ENCODE measurements at regions not wholly inside any gene's neighbourhood (a gene's known extent, or its start where the extent isn't known, plus 50 kb on each side); places are given as distances from the start of the nearest gene placed in this dataset.

DNA sequence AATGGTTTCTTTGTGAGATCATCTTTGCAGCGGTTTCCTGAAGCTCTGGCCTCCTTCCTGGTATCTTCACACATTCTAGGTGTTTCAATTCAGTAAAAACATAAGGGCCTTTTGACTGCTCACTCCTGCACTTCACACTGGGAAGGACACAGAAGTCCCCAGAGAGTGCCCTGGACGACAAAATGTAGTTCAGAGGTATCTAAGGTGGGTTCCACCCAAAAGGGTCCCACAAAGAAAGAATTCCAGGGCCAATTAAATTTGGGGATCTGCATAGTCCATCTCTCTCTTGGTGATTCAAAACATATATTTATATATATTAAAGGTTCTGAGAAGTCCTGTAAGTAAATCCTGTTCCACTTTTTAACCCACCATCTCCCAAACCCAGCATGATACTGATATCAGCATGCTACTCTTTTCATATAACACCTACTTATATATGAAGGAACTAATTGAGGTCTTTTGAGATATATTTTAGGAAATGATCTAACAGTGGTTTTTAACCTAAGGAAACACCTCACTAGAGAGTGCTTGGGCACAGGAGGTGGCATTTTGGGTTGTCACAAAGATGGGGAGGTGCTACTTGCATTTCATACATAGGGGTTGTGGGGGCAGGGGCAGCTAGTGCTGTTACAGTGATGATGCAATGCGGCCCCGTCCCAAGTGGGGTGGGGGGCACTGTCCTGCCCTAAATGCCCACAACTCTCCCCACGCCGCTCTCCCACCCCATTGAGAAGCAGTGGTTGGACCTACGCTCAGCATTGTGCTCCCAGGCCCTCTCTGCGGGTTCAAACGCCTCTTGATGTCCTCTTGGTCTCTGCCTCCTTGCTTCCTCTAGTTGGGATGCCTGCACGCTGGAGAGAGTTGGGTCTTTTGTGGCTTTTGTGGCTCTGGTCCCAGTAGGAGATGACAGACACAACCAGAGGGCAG, 109.4 kb downstream of the ARF6 start:
- CTCF ChIA-PET = interaction anchor here (0.5 to 4.6 kb wide), 16 partner anchors 8 to 139 kb away, joined by 3 to 27 read pairs (median 4); no protein-coding TSS in a partner anchor
- Mint-ChIP-seq H3K9me3 (no peaks in the 10 kb centered on the region), H3K4me1 (ENCODE audit: low read depth) (peaks cover 42% of the 10 kb centered on the region), H3K27me3 (ENCODE audit: low read depth) (no peaks in the 10 kb centered on the region), H3K27ac (peak overlapping the region; percentile 98), H3K36me3 (ENCODE audit: low read depth) (no peaks in the 10 kb centered on the region), H3K4me3 (peak overlapping the region; percentile 92)
- DNase-seq = peak; percentile 92
- intact Hi-C loops (cut with micrococcal nuclease) = loop anchor here (1.0 to 5.0 kb wide), 23 partner anchors 18 to 1650 kb away; partner anchors contain the start of genes DMAC2L, FRMD6, L2HGDH and MGAT2

DNA sequence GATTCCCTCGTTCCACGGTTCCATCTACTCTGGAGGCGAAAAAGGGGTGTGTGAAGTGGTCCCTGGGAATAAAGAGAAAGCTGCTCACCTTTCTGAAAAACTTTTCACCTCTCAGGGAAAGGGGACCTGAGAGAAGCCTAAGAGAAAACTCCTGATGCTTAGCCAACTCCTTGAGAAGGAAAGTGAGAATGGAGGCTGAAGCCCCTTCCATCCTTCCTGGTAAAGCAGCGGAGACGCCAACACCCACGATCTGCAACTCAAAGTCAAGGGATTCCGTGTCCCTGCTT, 110.0 kb downstream of the ARF6 start:
- no peaks in the 10 kb centered on the region for H3K9me3 Mint-ChIP-seq
- peak overlapping the region; percentile 98 for H3K27ac Mint-ChIP-seq
- no peaks in the 10 kb centered on the region for H3K27me3 Mint-ChIP-seq (ENCODE audit: low read depth)
- no peak for DNase-seq
- CTCF ChIA-PET = interaction anchor here (0.6 to 4.6 kb wide), 7 partner anchors 27 to 139 kb away, joined by 3 to 27 read pairs (median 4); no protein-coding TSS in a partner anchor
- intact Hi-C loops (cut with micrococcal nuclease) = loop anchor here (1.0 to 5.0 kb wide), 15 partner anchors 18 to 1649 kb away; partner anchors contain the start of genes FRMD6, MGAT2 and RPL36AL
- H3K36me3 Mint-ChIP-seq (ENCODE audit: low read depth) = no peaks in the 10 kb centered on the region
- peak overlapping the region; percentile 92 for H3K4me3 Mint-ChIP-seq
- H3K4me1 Mint-ChIP-seq (ENCODE audit: low read depth) = peaks cover 42% of the 10 kb centered on the region

DNA sequence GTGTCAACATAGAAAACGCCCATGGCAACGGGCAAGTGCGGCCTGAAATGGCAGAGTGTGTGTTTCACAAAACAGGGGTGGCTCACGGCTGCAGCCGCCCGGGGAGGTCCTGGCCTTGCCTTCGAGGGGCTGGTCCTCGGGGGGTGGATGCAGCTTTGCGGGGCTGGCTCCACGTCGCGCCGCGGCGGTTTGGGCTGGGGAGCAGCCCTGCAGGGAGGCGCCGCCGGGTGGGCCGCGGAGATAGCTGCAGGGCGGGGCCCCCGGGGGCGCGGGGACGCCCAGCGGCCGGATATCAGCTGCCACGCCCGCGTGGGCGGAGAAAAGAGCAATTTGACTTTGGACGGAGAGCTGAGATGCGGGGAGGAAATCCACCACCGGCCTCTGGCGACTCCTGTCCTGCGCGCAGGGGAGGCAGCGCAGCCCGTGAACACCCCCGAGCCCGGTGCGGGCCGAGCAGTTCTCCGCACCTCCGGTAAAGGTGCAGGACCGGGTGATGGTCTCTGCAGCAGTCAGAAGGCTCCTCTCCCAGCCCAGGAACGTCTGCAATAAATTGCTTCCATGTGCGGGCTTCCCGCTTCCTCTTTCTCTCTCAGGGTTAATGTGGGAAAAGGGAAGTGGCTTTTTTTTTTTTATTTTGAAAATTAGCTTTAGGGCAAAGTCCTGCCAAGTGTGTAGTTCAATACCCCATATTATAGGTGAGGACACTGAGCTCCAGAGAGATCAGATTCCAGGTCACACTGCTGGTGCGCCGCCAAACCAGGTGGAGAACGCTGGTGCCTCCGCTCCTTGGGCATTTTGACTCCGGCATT, 110.5 kb downstream of the ARF6 start:
- peaks cover 42% of the 10 kb centered on the region for H3K4me1 Mint-ChIP-seq (ENCODE audit: low read depth)
- no peaks in the 10 kb centered on the region for H3K27me3 Mint-ChIP-seq (ENCODE audit: low read depth)
- H3K36me3 Mint-ChIP-seq (ENCODE audit: low read depth) = no peaks in the 10 kb centered on the region
- CTCF ChIA-PET = interaction anchor here (0.6 to 3.9 kb wide), 11 partner anchors 27 to 141 kb away, joined by 3 to 12 read pairs (median 4); no protein-coding TSS in a partner anchor
- H3K9me3 Mint-ChIP-seq = no peaks in the 10 kb centered on the region
- intact Hi-C loops (cut with micrococcal nuclease) = loop anchor here (2.0 to 5.0 kb wide), 4 partner anchors 93 to 1649 kb away; partner anchors contain the start of genes FRMD6, MGAT2 and RPL36AL
- peak overlapping the region; percentile 98 for H3K27ac Mint-ChIP-seq
- peak overlapping the region; percentile 92 for H3K4me3 Mint-ChIP-seq
- peak; percentile 86 for DNase-seq

DNA sequence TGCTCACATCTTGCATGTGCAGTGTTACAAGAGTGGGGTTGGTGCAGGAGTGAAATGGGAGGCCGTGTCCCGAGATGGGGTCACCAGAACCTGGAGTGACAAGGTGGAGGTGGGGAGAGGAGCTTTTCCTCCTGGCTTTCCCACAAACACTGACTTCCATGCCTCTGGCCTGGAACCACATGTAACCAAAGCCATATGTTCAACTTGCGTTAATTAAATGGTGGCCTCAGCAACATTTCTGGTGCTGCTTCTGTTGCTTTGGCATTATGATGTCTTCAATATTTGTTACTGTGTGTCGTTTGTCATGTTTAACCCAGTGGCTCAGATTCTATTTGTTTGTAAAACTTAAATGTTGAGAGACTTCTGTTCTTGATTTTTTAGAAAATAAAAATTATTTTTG, 110.2 kb downstream of the VCPKMT start:
- no peak for DNase-seq
- Mint-ChIP-seq H3K4me1 (ENCODE audit: low read depth) (peaks cover 18% of the 10 kb centered on the region), H3K27me3 (ENCODE audit: low read depth) (no peaks in the 10 kb centered on the region), H3K4me3 (no peak overlapping the region), H3K27ac (no peak overlapping the region), H3K36me3 (ENCODE audit: low read depth) (peaks cover 2% of the 10 kb centered on the region), H3K9me3 (no peaks in the 10 kb centered on the region)
- CTCF ChIA-PET = no interaction called here
- intact Hi-C loops (cut with micrococcal nuclease) = no loop called here

DNA sequence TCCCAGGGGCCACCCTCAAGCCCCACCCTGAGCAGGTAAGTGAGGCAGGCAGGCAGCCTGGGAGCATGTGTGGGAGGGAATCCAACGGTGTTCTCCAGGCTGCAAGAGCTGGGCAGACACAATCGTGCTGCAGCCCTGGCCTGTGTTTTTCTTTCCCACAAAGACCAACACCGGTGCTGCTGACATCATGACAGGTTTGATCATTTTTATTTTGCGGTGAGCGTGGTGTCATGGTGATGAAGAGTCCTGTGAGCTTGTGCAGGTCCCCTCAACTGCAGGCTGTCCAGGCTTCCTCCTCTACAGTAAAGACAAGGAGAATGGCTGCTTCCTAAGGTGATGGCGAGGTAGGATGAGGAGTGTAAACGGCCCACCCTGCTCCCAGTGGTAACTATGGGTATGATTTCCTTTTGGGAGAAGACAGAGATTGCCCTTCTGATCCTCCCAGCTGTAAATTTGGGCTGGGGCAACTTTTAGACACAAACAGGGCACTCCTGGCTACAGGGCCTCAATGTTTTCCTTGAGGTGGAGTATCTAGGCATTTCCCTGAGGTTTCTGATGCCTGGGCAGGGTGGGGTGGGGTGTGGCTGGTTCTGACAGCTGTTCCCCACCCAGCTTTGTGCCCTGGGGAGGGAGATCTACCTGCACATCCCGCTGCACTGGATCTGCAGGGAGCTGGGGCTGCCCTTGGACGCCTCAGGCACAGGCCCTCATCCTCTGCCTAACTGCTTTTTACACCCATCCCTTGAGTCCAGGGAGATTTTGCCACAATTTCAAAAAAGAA, 109.1 kb downstream of the VCPKMT start:
- CTCF ChIA-PET = interaction anchor here (0.8 to 1.3 kb wide), 2 partner anchors 31 to 829 kb away, joined by 4 to 8 read pairs; no protein-coding TSS in a partner anchor
- H3K9me3 Mint-ChIP-seq = no peaks in the 10 kb centered on the region
- H3K4me1 Mint-ChIP-seq (ENCODE audit: low read depth) = peaks cover 11% of the 10 kb centered on the region
- DNase-seq = no peak
- H3K27ac Mint-ChIP-seq = no peak overlapping the region
- H3K36me3 Mint-ChIP-seq (ENCODE audit: low read depth) = peaks cover 2% of the 10 kb centered on the region
- H3K27me3 Mint-ChIP-seq (ENCODE audit: low read depth) = no peaks in the 10 kb centered on the region
- H3K4me3 Mint-ChIP-seq = no peak overlapping the region
- intact Hi-C loops (cut with micrococcal nuclease) = no loop called here

DNA sequence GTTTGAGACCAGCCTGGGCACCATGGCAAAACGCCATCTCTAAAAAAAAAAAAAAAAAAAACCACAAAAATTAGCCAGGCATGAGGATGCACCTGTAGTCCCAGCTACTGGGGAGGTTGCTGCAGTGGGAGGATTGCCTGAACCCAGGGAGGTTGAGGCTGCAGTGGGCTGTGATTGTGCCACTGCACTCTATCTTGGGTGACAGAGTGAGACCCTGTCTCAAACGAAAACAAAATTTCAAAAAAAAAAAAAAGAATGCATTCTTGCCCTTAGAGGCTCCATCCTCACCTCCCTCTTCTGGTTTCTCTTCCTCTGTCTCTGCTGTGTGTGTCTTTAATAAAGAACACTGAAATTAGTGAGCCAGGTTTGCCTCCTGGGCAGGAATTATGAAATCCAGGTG, 107.8 kb downstream of the VCPKMT start:
- no peak overlapping the region for H3K4me3 Mint-ChIP-seq
- CTCF ChIA-PET = no interaction called here
- peaks cover 2% of the 10 kb centered on the region for H3K36me3 Mint-ChIP-seq (ENCODE audit: low read depth)
- H3K27me3 Mint-ChIP-seq (ENCODE audit: low read depth) = no peaks in the 10 kb centered on the region
- no peaks in the 10 kb centered on the region for H3K9me3 Mint-ChIP-seq
- peaks cover 14% of the 10 kb centered on the region for H3K4me1 Mint-ChIP-seq (ENCODE audit: low read depth)
- no peak for DNase-seq
- no peak overlapping the region for H3K27ac Mint-ChIP-seq
- intact Hi-C loops (cut with micrococcal nuclease) = no loop called here

DNA sequence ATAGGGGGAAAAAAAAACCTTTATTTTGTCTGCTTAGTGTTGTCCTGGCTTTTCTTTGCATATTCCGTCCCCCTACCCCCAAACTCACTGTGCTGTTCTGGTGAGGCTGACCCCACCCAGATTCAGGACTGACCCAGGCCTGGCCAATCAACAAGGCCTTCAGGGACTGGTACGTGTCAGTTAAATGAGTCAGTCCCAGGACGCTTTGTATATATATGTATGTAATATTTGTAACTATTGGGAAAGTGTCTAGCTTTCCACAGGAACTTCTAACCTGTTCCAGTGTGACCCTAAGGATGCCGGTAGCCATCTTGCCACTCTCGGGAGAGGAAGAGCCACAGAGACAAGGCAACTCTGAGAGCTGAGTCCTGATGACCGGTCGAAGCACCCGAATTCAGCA, 107.4 kb downstream of the VCPKMT start:
- Mint-ChIP-seq H3K36me3 (ENCODE audit: low read depth) (peaks cover 2% of the 10 kb centered on the region), H3K27ac (no peak overlapping the region), H3K9me3 (no peaks in the 10 kb centered on the region), H3K4me3 (no peak overlapping the region), H3K4me1 (ENCODE audit: low read depth) (peaks cover 13% of the 10 kb centered on the region), H3K27me3 (ENCODE audit: low read depth) (no peaks in the 10 kb centered on the region)
- intact Hi-C loops (cut with micrococcal nuclease) = no loop called here
- CTCF ChIA-PET = no interaction called here
- no peak for DNase-seq

DNA sequence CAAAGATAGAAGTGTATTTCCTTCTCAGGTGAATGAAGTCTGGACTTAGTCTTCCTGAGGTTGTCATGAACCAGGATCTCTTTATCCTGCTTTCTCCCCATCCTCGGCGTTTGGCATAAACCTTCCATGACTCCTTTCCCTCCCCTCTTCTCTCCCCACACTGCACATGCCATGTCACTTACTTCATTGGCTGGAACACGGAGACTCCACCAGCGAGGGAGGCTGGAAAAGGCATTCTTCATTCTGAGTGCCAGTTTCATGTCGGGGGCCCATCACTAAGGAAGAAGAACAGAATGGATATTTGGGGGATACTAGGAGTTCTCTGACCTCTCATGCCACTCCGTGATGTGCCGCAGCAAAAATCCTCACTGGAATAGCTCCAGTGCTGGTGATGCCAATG, 105.6 kb downstream of the VCPKMT start:
- peaks cover 23% of the 10 kb centered on the region for H3K4me1 Mint-ChIP-seq (ENCODE audit: low read depth)
- H3K4me3 Mint-ChIP-seq = no peak overlapping the region
- no peak overlapping the region for H3K27ac Mint-ChIP-seq
- no peaks in the 10 kb centered on the region for H3K27me3 Mint-ChIP-seq (ENCODE audit: low read depth)
- intact Hi-C loops (cut with micrococcal nuclease) = no loop called here
- no peak for DNase-seq
- CTCF ChIA-PET = interaction anchor here (1.0 to 1.4 kb wide), 2 partner anchors 9 to 28 kb away, joined by 3 to 4 read pairs; no protein-coding TSS in a partner anchor
- H3K9me3 Mint-ChIP-seq = no peaks in the 10 kb centered on the region
- peaks cover 2% of the 10 kb centered on the region for H3K36me3 Mint-ChIP-seq (ENCODE audit: low read depth)

DNA sequence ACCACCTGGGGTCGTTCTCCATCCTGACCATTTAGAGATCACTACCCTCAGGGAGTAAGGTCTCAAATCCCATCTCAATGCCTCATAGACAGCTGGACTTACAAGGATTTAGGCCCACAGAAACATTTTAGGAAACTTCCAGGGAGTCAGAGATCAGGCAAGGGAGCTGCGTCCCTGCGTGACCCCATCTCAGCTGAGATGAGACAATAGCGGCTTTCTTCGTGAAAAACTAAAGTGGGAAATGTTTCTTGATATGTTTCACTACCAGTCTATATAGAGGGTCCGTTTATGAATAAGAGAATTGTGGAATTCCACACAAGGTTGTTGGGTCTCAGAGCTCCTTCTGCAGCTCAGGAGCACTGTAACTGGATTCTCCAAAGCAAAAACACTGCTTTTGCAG, 105.1 kb downstream of the VCPKMT start:
- intact Hi-C loops (cut with micrococcal nuclease) = no loop called here
- CTCF ChIA-PET = interaction anchor here (1.0 to 1.4 kb wide), 2 partner anchors 10 to 27 kb away, joined by 3 to 4 read pairs; no protein-coding TSS in a partner anchor
- Mint-ChIP-seq H3K9me3 (peaks cover 3% of the 10 kb centered on the region), H3K4me1 (ENCODE audit: low read depth) (peaks cover 27% of the 10 kb centered on the region), H3K4me3 (no peak overlapping the region), H3K27me3 (ENCODE audit: low read depth) (no peaks in the 10 kb centered on the region), H3K36me3 (ENCODE audit: low read depth) (peaks cover 2% of the 10 kb centered on the region), H3K27ac (no peak overlapping the region)
- no peak for DNase-seq

DNA sequence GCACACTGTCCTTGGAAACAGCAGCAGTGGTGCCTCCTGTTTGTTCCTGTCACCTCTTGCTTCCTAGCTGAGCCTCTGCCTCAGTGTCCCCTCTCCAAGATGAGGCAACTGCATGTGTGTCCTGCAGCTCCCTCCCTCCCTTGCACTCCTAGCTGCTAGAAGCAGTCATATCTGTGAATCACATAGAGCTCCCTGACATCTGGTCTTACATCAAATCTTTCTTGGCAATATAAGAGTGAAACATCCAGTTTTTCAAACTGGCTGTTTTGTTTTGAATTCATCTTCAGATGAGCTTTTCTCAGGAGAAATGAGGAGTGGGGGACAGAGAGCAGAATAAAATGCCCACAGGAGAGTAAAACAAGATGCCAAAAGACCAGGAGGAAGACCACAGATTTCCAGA, 103.7 kb downstream of the VCPKMT start:
- H3K4me3 Mint-ChIP-seq = no peak overlapping the region
- intact Hi-C loops (cut with micrococcal nuclease) = loop anchor here (1.0 to 2.0 kb wide), 2 partner anchors 26 to 50 kb away; no protein-coding TSS in a partner anchor
- peaks cover 31% of the 10 kb centered on the region for H3K4me1 Mint-ChIP-seq (ENCODE audit: low read depth)
- peaks cover 2% of the 10 kb centered on the region for H3K36me3 Mint-ChIP-seq (ENCODE audit: low read depth)
- CTCF ChIA-PET = interaction anchor here (0.6 to 1.1 kb wide), 4 partner anchors 15 to 147 kb away, joined by 3 to 4 read pairs (median 3); no protein-coding TSS in a partner anchor
- H3K27ac Mint-ChIP-seq = no peak overlapping the region
- no peak for DNase-seq
- H3K9me3 Mint-ChIP-seq = peaks cover 3% of the 10 kb centered on the region
- H3K27me3 Mint-ChIP-seq (ENCODE audit: low read depth) = no peaks in the 10 kb centered on the region

DNA sequence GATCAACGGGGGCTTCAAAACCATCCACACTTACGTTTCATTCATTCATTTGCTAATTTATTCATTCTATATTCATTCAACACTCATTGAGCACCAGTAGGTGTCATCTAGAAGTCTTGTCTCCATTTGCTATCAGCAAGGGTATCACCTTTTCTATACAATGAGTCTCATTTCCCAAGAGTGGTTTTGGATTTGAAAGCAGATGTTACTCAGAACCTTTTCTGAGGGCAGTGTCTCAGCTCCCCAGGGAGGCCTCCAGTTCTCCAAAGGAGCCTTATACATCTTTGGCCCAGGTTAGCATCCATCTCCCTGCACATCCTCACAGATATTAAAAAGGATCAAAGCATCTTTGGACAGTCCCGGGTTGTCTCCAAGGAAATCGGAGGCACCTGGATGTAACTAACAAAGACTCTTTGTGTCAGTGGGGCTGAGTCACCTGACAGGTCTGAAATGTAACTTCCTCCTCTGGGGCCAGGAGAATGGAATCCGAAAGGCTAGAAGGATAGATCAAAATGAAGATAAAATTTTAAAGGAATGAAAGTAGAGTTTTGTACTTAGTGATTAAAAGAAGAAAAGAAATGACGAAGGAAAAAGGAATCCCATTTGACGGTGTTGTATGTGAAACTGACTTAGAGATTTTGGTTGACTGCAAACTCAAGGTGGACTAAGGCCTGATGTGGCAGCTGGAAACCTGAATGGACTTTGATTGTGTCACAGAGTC, 103.0 kb downstream of the VCPKMT start:
- H3K4me1 Mint-ChIP-seq (ENCODE audit: low read depth) = peaks cover 31% of the 10 kb centered on the region
- H3K9me3 Mint-ChIP-seq = peaks cover 3% of the 10 kb centered on the region
- H3K27me3 Mint-ChIP-seq (ENCODE audit: low read depth) = no peaks in the 10 kb centered on the region
- intact Hi-C loops (cut with micrococcal nuclease) = loop anchor here (1.0 to 2.0 kb wide), 2 partner anchors 25 to 49 kb away; no protein-coding TSS in a partner anchor
- H3K4me3 Mint-ChIP-seq = no peak overlapping the region
- no peak overlapping the region for H3K27ac Mint-ChIP-seq
- H3K36me3 Mint-ChIP-seq (ENCODE audit: low read depth) = peaks cover 2% of the 10 kb centered on the region
- CTCF ChIA-PET = interaction anchor here (0.6 to 1.1 kb wide), 3 partner anchors 18 to 148 kb away, joined by 3 to 4 read pairs (median 3); no protein-coding TSS in a partner anchor
- DNase-seq = peak; percentile 25
